ENCODE measurements at regions not wholly inside any gene's neighbourhood (a gene's known extent, or its start where the extent isn't known, plus 50 kb on each side); places are given as distances from the start of the nearest gene placed in this dataset.

DNA sequence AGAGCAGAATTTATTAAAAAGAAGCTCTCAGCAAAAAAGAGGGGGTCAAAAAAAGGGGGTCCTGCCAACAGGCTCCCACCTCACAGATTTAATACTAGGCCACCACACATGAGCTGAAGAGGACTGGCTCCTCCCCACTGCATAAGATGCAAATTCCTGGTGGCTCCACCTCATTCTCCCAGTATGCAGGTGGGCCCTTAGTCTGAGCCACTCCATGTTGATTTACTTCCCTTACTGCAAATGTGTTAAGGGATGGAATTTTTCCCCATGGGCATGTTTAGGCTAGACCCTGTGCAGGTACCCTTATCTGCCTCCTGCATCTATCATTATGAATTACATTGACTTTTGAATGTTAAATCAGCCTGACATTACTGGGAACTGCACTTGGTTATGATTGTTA is 82.9 kb downstream of the ISOC1 start:
- TF ChIP-seq, protein P1, sequence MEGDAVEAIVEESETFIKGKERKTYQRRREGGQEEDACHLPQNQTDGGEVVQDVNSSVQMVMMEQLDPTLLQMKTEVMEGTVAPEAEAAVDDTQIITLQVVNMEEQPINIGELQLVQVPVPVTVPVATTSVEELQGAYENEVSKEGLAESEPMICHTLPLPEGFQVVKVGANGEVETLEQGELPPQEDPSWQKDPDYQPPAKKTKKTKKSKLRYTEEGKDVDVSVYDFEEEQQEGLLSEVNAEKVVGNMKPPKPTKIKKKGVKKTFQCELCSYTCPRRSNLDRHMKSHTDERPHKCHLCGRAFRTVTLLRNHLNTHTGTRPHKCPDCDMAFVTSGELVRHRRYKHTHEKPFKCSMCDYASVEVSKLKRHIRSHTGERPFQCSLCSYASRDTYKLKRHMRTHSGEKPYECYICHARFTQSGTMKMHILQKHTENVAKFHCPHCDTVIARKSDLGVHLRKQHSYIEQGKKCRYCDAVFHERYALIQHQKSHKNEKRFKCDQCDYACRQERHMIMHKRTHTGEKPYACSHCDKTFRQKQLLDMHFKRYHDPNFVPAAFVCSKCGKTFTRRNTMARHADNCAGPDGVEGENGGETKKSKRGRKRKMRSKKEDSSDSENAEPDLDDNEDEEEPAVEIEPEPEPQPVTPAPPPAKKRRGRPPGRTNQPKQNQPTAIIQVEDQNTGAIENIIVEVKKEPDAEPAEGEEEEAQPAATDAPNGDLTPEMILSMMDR (IDR thresholded peaks at IDR 0.05; ENCODE audit: borderline replicate concordance, control extremely low read depth, extremely low read depth, insufficient read depth, missing control alignments) = no peak
- in situ Hi-C loops (cut with MboI; ENCODE audit: low sequenced_read_pairs, unreplicated experiment) = no loop called here
- DNase-seq (ENCODE audit: low spot score) = no peak

DNA sequence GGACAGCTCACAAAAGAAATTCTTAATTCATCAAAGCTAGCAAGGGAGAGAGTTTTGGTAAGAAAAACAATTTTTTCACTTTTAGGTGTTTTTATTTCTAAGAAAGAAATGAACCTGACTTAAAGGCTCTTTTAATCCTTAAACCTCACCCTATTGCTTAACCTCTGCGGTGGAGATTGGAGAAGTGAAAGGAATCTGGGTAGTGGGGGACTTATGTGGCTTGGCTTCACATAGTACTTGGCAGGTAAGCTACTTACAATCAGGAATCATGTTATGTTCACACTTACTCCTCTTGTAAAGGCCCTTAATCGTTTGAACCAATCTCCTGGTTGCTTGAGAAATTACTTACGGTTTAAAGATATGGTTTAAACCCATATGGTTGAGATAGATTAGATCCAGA is 104.8 kb downstream of the ISOC1 start:
- in situ Hi-C loops (cut with MboI; ENCODE audit: low sequenced_read_pairs, unreplicated experiment) = no loop called here
- TF ChIP-seq, protein P1 (IDR thresholded peaks at IDR 0.05; ENCODE audit: borderline replicate concordance, control extremely low read depth, extremely low read depth, insufficient read depth, missing control alignments) = no peak
- DNase-seq (ENCODE audit: low spot score) = no peak

DNA sequence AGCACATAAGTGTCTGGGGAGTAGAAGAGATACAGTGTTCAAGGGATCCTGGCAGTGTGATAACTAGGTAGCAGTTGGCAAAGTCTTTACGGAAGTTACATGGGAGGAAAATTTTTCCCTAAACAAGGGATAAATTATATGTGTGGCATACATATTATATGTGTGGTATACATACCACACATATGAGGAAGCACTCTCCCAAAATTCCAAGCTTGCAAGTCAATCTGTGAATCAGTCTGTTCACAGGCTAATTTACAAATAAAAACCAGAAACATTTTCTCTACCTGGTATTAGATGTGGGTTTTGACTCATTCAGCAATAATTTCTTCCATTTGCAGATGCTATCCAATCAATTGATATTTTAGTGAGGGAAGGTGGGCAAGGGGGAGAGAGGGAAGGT is 110.0 kb downstream of the ISOC1 start:
- TF ChIP-seq, protein P1 (IDR thresholded peaks at IDR 0.05; ENCODE audit: borderline replicate concordance, control extremely low read depth, extremely low read depth, insufficient read depth, missing control alignments) = no peak
- in situ Hi-C loops (cut with MboI; ENCODE audit: low sequenced_read_pairs, unreplicated experiment) = no loop called here
- no peak for DNase-seq (ENCODE audit: low spot score)

DNA sequence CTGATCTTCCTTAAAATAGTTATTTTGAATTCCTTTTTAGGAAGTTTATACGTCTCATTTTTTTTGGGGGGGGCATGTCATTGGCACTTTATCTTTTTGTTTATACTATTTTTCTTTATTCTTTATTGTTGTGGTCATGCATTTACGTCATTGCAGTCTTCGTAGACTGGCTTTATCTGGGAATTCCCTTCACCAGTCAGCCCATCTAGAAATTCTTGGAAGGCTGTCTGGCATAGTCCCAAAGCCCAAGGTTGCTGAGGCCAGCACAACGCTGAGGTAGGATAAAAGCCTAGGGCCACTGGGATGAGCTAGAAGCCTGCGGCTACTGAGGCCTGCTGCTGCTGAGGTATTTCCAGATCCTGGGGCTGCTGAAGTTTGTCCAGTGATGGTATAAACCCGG is 121.5 kb downstream of the ISOC1 start:
- no peak for DNase-seq (ENCODE audit: low spot score)
- TF ChIP-seq, protein P1 (IDR thresholded peaks at IDR 0.05; ENCODE audit: borderline replicate concordance, control extremely low read depth, extremely low read depth, insufficient read depth, missing control alignments) = no peak
- in situ Hi-C loops (cut with MboI; ENCODE audit: low sequenced_read_pairs, unreplicated experiment) = no loop called here

DNA sequence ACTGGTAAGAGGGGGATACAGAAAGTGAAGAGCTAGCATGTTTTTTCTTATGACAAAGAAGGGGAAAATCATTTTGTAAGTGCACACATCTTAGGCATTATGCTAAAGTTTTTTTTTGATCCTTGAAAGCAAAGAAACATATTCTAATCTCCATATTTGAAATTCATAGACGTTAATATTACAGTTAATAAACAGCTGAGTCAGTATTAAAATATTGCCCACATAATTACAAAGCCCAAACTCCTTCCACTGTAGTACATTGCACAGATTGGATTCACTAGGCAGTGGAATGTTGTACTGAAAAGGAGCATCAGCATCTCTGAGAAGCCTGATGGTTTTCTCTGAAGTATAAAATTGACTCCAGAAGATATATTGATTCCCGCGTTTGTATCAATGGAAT is 122.6 kb downstream of the ISOC1 start:
- DNase-seq (ENCODE audit: low spot score) = no peak
- TF ChIP-seq, protein P1 (IDR thresholded peaks at IDR 0.05; ENCODE audit: borderline replicate concordance, control extremely low read depth, extremely low read depth, insufficient read depth, missing control alignments) = no peak
- in situ Hi-C loops (cut with MboI; ENCODE audit: low sequenced_read_pairs, unreplicated experiment) = no loop called here

DNA sequence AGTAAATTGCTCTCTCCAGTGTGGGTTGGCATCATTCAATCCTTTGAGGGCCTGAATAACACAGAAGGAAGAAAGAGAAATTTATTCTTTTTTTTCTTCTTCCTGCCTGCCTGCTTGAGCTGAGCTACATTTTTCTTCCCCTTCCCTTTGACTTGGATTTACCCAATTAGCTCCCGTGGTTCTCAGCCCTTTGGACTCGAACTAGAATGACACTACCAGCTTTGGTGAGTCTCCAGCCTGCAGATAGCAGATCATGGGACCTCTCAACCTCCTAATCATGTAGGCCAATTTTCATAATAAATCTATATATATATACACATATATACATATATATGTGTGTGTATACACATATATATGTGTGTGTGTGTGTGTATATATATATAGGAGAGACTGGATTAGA is 128.6 kb downstream of the ISOC1 start:
- in situ Hi-C loops (cut with MboI; ENCODE audit: low sequenced_read_pairs, unreplicated experiment) = no loop called here
- DNase-seq (ENCODE audit: low spot score) = no peak
- TF ChIP-seq, protein P1 (IDR thresholded peaks at IDR 0.05; ENCODE audit: borderline replicate concordance, control extremely low read depth, extremely low read depth, insufficient read depth, missing control alignments) = no peak

DNA sequence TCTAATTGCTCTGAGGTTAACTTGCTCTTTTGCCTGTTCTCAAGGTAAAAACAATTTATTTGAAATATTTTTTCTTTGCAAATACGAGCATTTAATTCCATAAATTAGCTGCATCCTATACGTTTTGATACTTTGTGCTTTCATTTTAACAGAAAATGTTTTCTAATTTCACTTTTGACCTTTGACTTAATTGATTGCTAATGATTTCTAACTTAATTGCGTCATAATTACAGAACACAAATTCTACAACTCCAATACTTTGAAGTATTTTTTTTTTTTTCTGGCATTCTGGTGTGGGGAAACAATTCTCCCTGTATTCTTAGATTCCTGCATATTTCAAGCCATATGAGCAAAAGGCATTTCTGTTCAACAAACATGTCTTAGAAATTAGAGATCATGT is 134.0 kb downstream of the ISOC1 start:
- in situ Hi-C loops (cut with MboI; ENCODE audit: low sequenced_read_pairs, unreplicated experiment) = no loop called here
- TF ChIP-seq, protein P1 (IDR thresholded peaks at IDR 0.05; ENCODE audit: borderline replicate concordance, control extremely low read depth, extremely low read depth, insufficient read depth, missing control alignments) = no peak
- no peak for DNase-seq (ENCODE audit: low spot score)

All from GM13976 (cell line).